ENCODE measurements at regions not wholly inside any gene's neighbourhood (a gene's known extent, or its start where the extent isn't known, plus 50 kb on each side); places are given as distances from the start of the nearest gene placed in this dataset.

- Histone ChIP-seq H3K27ac (ENCODE audit: low read length) (no peak overlapping the region), H3K36me3 (ENCODE audit: control insufficient read depth, insufficient read depth, low read length) (no peaks in the 10 kb centered on the region), H3K4me3 (ENCODE audit: low read length) (no peak overlapping the region), H3K9me3 (ENCODE audit: control insufficient read depth, low read depth, low read length) (no peaks in the 10 kb centered on the region), H3K4me1 (ENCODE audit: control insufficient read depth, insufficient read depth, low read length) (no peaks in the 10 kb centered on the region), H3K27me3 (ENCODE audit: control insufficient read depth, insufficient read depth, low read length) (no peaks in the 10 kb centered on the region)
- no peak for DNase-seq
- no CpG with 5 or more reads among the region's 5 CpGs for WGBS (ENCODE audit: insufficient coverage, low lambda C conversion rate)
Observed at GRCh38 chr5:90289837-90290236, 119.7 kb downstream of the CETN3 start.

GRCh38 chr5:90287036-90287435 is 122.5 kb downstream of the CETN3 start:
- H3K27me3 ChIP-seq (ENCODE audit: control insufficient read depth, insufficient read depth, low read length): no peaks in the 10 kb centered on the region
- H3K9me3 ChIP-seq (ENCODE audit: control insufficient read depth, low read depth, low read length): no peaks in the 10 kb centered on the region
- H3K4me3 ChIP-seq (ENCODE audit: low read length): no peak overlapping the region
- H3K4me1 ChIP-seq (ENCODE audit: control insufficient read depth, insufficient read depth, low read length): no peaks in the 10 kb centered on the region
- H3K36me3 ChIP-seq (ENCODE audit: control insufficient read depth, insufficient read depth, low read length): no peaks in the 10 kb centered on the region
- no peak overlapping the region for H3K27ac ChIP-seq (ENCODE audit: low read length)
- DNase-seq: no peak
- WGBS (ENCODE audit: insufficient coverage, low lambda C conversion rate): no CpG with 5 or more reads among the region's 1 CpG

GRCh38 chr5:90285581-90285980 is 124.0 kb downstream of the CETN3 start:
- H3K9me3 ChIP-seq (ENCODE audit: control insufficient read depth, low read depth, low read length): no peaks in the 10 kb centered on the region
- 20% methylated on average over 1 of the region's 1 CpG for WGBS (ENCODE audit: insufficient coverage, low lambda C conversion rate)
- no peak overlapping the region for H3K27ac ChIP-seq (ENCODE audit: low read length)
- no peak overlapping the region for H3K4me3 ChIP-seq (ENCODE audit: low read length)
- H3K36me3 ChIP-seq (ENCODE audit: control insufficient read depth, insufficient read depth, low read length): no peaks in the 10 kb centered on the region
- no peaks in the 10 kb centered on the region for H3K4me1 ChIP-seq (ENCODE audit: control insufficient read depth, insufficient read depth, low read length)
- H3K27me3 ChIP-seq (ENCODE audit: control insufficient read depth, insufficient read depth, low read length): no peaks in the 10 kb centered on the region
- DNase-seq: no peak

- H3K27ac ChIP-seq (ENCODE audit: low read length): no peak overlapping the region
- WGBS (ENCODE audit: insufficient coverage, low lambda C conversion rate): 100% methylated on average over 1 of the region's 1 CpG
- H3K4me3 ChIP-seq (ENCODE audit: low read length): no peak overlapping the region
- H3K9me3 ChIP-seq (ENCODE audit: control insufficient read depth, low read depth, low read length): no peaks in the 10 kb centered on the region
- no peaks in the 10 kb centered on the region for H3K4me1 ChIP-seq (ENCODE audit: control insufficient read depth, insufficient read depth, low read length)
- DNase-seq: no peak
- H3K27me3 ChIP-seq (ENCODE audit: control insufficient read depth, insufficient read depth, low read length): no peaks in the 10 kb centered on the region
- H3K36me3 ChIP-seq (ENCODE audit: control insufficient read depth, insufficient read depth, low read length): no peaks in the 10 kb centered on the region
Observed at GRCh38 chr5:90284375-90284774, 125.2 kb downstream of the CETN3 start.

- Histone ChIP-seq H3K9me3 (ENCODE audit: control insufficient read depth, low read depth, low read length) (no peaks in the 10 kb centered on the region), H3K4me1 (ENCODE audit: control insufficient read depth, insufficient read depth, low read length) (no peaks in the 10 kb centered on the region), H3K27ac (ENCODE audit: low read length) (no peak overlapping the region), H3K4me3 (ENCODE audit: low read length) (no peak overlapping the region), H3K36me3 (ENCODE audit: control insufficient read depth, insufficient read depth, low read length) (no peaks in the 10 kb centered on the region), H3K27me3 (ENCODE audit: control insufficient read depth, insufficient read depth, low read length) (no peaks in the 10 kb centered on the region)
- DNase-seq: no peak
- no CpG with 5 or more reads among the region's 3 CpGs for WGBS (ENCODE audit: insufficient coverage, low lambda C conversion rate)
Observed at GRCh38 chr5:90279091-90279490, 130.5 kb downstream of the CETN3 start.

GRCh38 chr5:90274216-90274615 is 135.3 kb downstream of the CETN3 start:
- H3K27ac ChIP-seq (ENCODE audit: low read length): no peak overlapping the region
- H3K9me3 ChIP-seq (ENCODE audit: control insufficient read depth, low read depth, low read length): no peaks in the 10 kb centered on the region
- no peaks in the 10 kb centered on the region for H3K27me3 ChIP-seq (ENCODE audit: control insufficient read depth, insufficient read depth, low read length)
- H3K4me3 ChIP-seq (ENCODE audit: low read length): no peak overlapping the region
- 60% methylated on average over 1 of the region's 2 CpGs for WGBS (ENCODE audit: insufficient coverage, low lambda C conversion rate)
- no peaks in the 10 kb centered on the region for H3K36me3 ChIP-seq (ENCODE audit: control insufficient read depth, insufficient read depth, low read length)
- H3K4me1 ChIP-seq (ENCODE audit: control insufficient read depth, insufficient read depth, low read length): no peaks in the 10 kb centered on the region
- no peak for DNase-seq

GRCh38 chr5:90267646-90268045 is 141.9 kb downstream of the CETN3 start:
- H3K4me3 ChIP-seq (ENCODE audit: low read length): no peak overlapping the region
- H3K4me1 ChIP-seq (ENCODE audit: control insufficient read depth, insufficient read depth, low read length): no peaks in the 10 kb centered on the region
- DNase-seq: no peak
- no peaks in the 10 kb centered on the region for H3K9me3 ChIP-seq (ENCODE audit: control insufficient read depth, low read depth, low read length)
- H3K27me3 ChIP-seq (ENCODE audit: control insufficient read depth, insufficient read depth, low read length): no peaks in the 10 kb centered on the region
- no peak overlapping the region for H3K27ac ChIP-seq (ENCODE audit: low read length)
- 94% methylated on average over 2 of the region's 8 CpGs for WGBS (ENCODE audit: insufficient coverage, low lambda C conversion rate)
- no peaks in the 10 kb centered on the region for H3K36me3 ChIP-seq (ENCODE audit: control insufficient read depth, insufficient read depth, low read length)

- no peak for DNase-seq
- Histone ChIP-seq H3K36me3 (ENCODE audit: control insufficient read depth, insufficient read depth, low read length) (no peaks in the 10 kb centered on the region), H3K27me3 (ENCODE audit: control insufficient read depth, insufficient read depth, low read length) (no peaks in the 10 kb centered on the region), H3K27ac (ENCODE audit: low read length) (no peak overlapping the region), H3K4me3 (ENCODE audit: low read length) (no peak overlapping the region), H3K9me3 (ENCODE audit: control insufficient read depth, low read depth, low read length) (no peaks in the 10 kb centered on the region), H3K4me1 (ENCODE audit: control insufficient read depth, insufficient read depth, low read length) (no peaks in the 10 kb centered on the region)
- WGBS (ENCODE audit: insufficient coverage, low lambda C conversion rate): 20% methylated on average over 1 of the region's 1 CpG
Observed at GRCh38 chr5:90265545-90265857, 144.1 kb downstream of the CETN3 start.

GRCh38 chr5:90264689-90265544 is 144.6 kb downstream of the CETN3 start:
- peak; percentile 43 to 46 for DNase-seq

GRCh38 chr5:90263102-90263820 is 146.3 kb downstream of the CETN3 start:
- no peaks in the 10 kb centered on the region for H3K27me3 ChIP-seq (ENCODE audit: control insufficient read depth, insufficient read depth, low read length)
- DNase-seq: no peak
- H3K36me3 ChIP-seq (ENCODE audit: control insufficient read depth, insufficient read depth, low read length): no peaks in the 10 kb centered on the region
- H3K9me3 ChIP-seq (ENCODE audit: control insufficient read depth, low read depth, low read length): no peaks in the 10 kb centered on the region
- H3K4me3 ChIP-seq (ENCODE audit: low read length): no peak overlapping the region
- no peaks in the 10 kb centered on the region for H3K4me1 ChIP-seq (ENCODE audit: control insufficient read depth, insufficient read depth, low read length)
- 71% methylated on average over 1 of the region's 12 CpGs for WGBS (ENCODE audit: insufficient coverage, low lambda C conversion rate)
- H3K27ac ChIP-seq (ENCODE audit: low read length): no peak overlapping the region

More at GRCh38 chr5:90264689-90265544, 144.6 kb downstream of the CETN3 start:
- H3K36me3 ChIP-seq (ENCODE audit: control insufficient read depth, insufficient read depth, low read length): no peaks in the 10 kb centered on the region
- H3K27ac ChIP-seq (ENCODE audit: low read length): no peak overlapping the region
- WGBS (ENCODE audit: insufficient coverage, low lambda C conversion rate): 80% methylated on average over 2 of the region's 9 CpGs
- H3K4me3 ChIP-seq (ENCODE audit: low read length): no peak overlapping the region
- no peaks in the 10 kb centered on the region for H3K9me3 ChIP-seq (ENCODE audit: control insufficient read depth, low read depth, low read length)
- no peaks in the 10 kb centered on the region for H3K4me1 ChIP-seq (ENCODE audit: control insufficient read depth, insufficient read depth, low read length)
- no peaks in the 10 kb centered on the region for H3K27me3 ChIP-seq (ENCODE audit: control insufficient read depth, insufficient read depth, low read length)

All from large intestine (tissue), 3 donors.